ENCODE measurements at regions not wholly inside any gene's neighbourhood (a gene's known extent, or its start where the extent isn't known, plus 50 kb on each side); places are given as distances from the start of the nearest gene placed in this dataset.

- Histone ChIP-seq H3K9ac (ENCODE audit: extremely low read depth, low read length, poor library complexity, severe bottlenecking) (no peak overlapping the region), H3K36me3 (ENCODE audit: control insufficient read depth, insufficient read depth, low read length) (no peaks in the 10 kb centered on the region), H3K9me3 (ENCODE audit: control insufficient read depth, low read length) (no peaks in the 10 kb centered on the region), H3K4me3 (ENCODE audit: low read length) (no peak overlapping the region), H3K27me3 (ENCODE audit: control insufficient read depth, insufficient read depth, low read length, poor library complexity, severe bottlenecking) (no peaks in the 10 kb centered on the region), H3K4me1 (ENCODE audit: control insufficient read depth, insufficient read depth, low read length) (no peaks in the 10 kb centered on the region), H3K27ac (ENCODE audit: low read depth, low read length) (no peak overlapping the region)
- Mint-ChIP-seq H3K4me3 (no peak overlapping the region), H3K27me3 (ENCODE audit: insufficient read depth) (no peaks in the 10 kb centered on the region), H3K4me1 (peaks cover 22% of the 10 kb centered on the region), H3K27ac (no peak overlapping the region), H3K9me3 (no peaks in the 10 kb centered on the region), H3K36me3 (ENCODE audit: low read depth) (no peaks in the 10 kb centered on the region)
- TF ChIP-seq CTCF (conservative IDR thresholded peaks at IDR 0.05): no peak
- no peak for DNase-seq
- WGBS, 2 experiments (ENCODE audit: insufficient coverage in 1 of 2, insufficient read length in 1 of 2): 94 to 100% methylated on average over 2 of the region's 2 CpGs
These were observed 197.8 kb downstream of the LYPLAL1 start for GRCh38 chr1:219371471-219371870.

- Histone ChIP-seq H3K9me3 (ENCODE audit: control insufficient read depth, low read length) (no peaks in the 10 kb centered on the region), H3K27me3 (ENCODE audit: control insufficient read depth, insufficient read depth, low read length, poor library complexity, severe bottlenecking) (no peaks in the 10 kb centered on the region), H3K9ac (ENCODE audit: extremely low read depth, low read length, poor library complexity, severe bottlenecking) (no peak overlapping the region), H3K36me3 (ENCODE audit: control insufficient read depth, insufficient read depth, low read length) (no peaks in the 10 kb centered on the region), H3K4me3 (ENCODE audit: low read length) (no peak overlapping the region), H3K27ac (ENCODE audit: low read depth, low read length) (no peak overlapping the region), H3K4me1 (ENCODE audit: control insufficient read depth, insufficient read depth, low read length) (no peaks in the 10 kb centered on the region)
- no peak for TF ChIP-seq CTCF (conservative IDR thresholded peaks at IDR 0.05)
- H3K27me3 Mint-ChIP-seq (ENCODE audit: insufficient read depth): no peaks in the 10 kb centered on the region
- no peaks in the 10 kb centered on the region for H3K9me3 Mint-ChIP-seq
- H3K4me3 Mint-ChIP-seq: no peak overlapping the region
- no peak overlapping the region for H3K27ac Mint-ChIP-seq
- 96% methylated on average over 2 of the region's 3 CpGs; no CpG with 5 or more reads in 1 of the 2 experiments for WGBS, 2 experiments (ENCODE audit: insufficient coverage in 1 of 2, insufficient read length in 1 of 2)
- no peaks in the 10 kb centered on the region for H3K36me3 Mint-ChIP-seq (ENCODE audit: low read depth)
- peaks cover 15% of the 10 kb centered on the region for H3K4me1 Mint-ChIP-seq
- no peak for DNase-seq
These were observed 193.8 kb downstream of the LYPLAL1 start for GRCh38 chr1:219367496-219367895.

GRCh38 chr1:219365451-219365850 is 191.8 kb downstream of the LYPLAL1 start:
- no peak for TF ChIP-seq CTCF (conservative IDR thresholded peaks at IDR 0.05)
- no peaks in the 10 kb centered on the region for H3K4me1 ChIP-seq (ENCODE audit: control insufficient read depth, insufficient read depth, low read length)
- Mint-ChIP-seq H3K27ac (no peak overlapping the region), H3K27me3 (ENCODE audit: insufficient read depth) (no peaks in the 10 kb centered on the region), H3K36me3 (ENCODE audit: low read depth) (no peaks in the 10 kb centered on the region), H3K4me3 (no peak overlapping the region), H3K9me3 (no peaks in the 10 kb centered on the region), H3K4me1 (peaks cover 11% of the 10 kb centered on the region)
- no peaks in the 10 kb centered on the region for H3K9me3 ChIP-seq (ENCODE audit: control insufficient read depth, low read length)
- H3K27ac ChIP-seq (ENCODE audit: low read depth, low read length): no peak overlapping the region
- H3K4me3 ChIP-seq (ENCODE audit: low read length): no peak overlapping the region
- 80 to 100% methylated on average over 1 of the region's 1 CpG for WGBS, 2 experiments (ENCODE audit: insufficient coverage in 1 of 2, insufficient read length in 1 of 2)
- no peaks in the 10 kb centered on the region for H3K36me3 ChIP-seq (ENCODE audit: control insufficient read depth, insufficient read depth, low read length)
- H3K9ac ChIP-seq (ENCODE audit: extremely low read depth, low read length, poor library complexity, severe bottlenecking): no peak overlapping the region
- no peak for DNase-seq
- no peaks in the 10 kb centered on the region for H3K27me3 ChIP-seq (ENCODE audit: control insufficient read depth, insufficient read depth, low read length, poor library complexity, severe bottlenecking)
